ENCODE measurements at regions not wholly inside any gene's neighbourhood (a gene's known extent, or its start where the extent isn't known, plus 50 kb on each side); places are given as distances from the start of the nearest gene placed in this dataset.

GRCh38 chr1:95431235-95431634 is 197.2 kb downstream of the RWDD3 start:
- no peak for DNase-seq (ENCODE audit: low spot score)

DNA sequence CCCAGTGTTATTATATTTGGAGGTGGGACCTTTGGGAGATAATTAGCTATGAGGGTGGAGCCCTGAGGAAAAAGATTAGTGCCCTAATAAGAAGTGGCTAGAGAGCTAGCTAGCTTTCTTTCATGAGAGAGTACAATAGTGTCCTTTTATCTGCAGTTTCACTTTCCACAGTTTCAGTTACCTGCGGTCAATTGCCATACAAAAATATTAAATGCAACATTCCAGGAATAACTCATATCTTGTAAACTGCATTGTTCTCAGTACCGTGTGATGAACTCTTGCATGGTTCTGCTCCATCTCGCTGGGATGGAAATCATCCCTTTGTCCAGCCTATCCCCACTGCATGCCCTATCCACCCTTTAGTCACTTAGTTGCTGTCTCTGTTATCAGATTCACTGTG is 201.6 kb downstream of the RWDD3 start:
- no peak for DNase-seq (ENCODE audit: low spot score)

DNA sequence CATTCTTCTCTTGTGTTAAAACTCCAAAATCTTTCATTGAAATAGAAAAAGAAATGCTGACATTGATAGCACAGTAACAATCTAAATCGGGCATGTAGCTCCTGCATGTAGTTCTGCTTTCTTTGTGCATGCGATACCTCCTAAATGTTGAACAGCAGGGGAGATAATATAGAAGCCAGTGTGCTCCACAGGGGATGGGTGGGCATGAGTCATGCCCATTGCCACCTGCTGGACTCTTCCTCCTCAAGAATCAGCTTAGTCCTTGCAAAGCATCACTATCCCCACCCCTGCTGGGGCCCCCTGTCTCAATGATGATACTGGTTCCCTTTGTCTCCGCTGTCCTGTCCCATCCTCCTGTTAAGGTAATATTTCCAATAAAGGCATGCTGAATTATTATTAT is 203.0 kb downstream of the RWDD3 start:
- DNase-seq (ENCODE audit: low spot score): no peak

DNA sequence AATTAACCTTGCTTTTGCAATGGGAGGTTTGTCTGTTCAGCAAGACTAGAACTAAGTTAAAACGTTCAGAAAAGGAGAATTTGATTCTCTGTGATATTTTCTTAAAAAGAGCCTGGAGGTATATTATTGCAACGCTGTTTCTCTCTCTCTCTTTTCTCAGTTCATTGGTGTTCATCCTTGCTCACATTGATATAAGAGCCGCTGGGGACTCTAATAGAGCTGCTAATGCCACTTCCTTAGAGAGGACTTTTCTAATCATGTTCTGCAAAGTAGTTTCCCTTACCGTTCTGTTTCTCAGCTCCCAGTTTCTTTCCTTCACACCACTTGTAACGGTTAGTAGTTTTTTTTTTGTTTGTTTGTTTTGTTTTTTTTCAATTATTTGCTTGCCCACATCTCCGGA is 203.8 kb downstream of the RWDD3 start:
- DNase-seq (ENCODE audit: low spot score): no peak

DNA sequence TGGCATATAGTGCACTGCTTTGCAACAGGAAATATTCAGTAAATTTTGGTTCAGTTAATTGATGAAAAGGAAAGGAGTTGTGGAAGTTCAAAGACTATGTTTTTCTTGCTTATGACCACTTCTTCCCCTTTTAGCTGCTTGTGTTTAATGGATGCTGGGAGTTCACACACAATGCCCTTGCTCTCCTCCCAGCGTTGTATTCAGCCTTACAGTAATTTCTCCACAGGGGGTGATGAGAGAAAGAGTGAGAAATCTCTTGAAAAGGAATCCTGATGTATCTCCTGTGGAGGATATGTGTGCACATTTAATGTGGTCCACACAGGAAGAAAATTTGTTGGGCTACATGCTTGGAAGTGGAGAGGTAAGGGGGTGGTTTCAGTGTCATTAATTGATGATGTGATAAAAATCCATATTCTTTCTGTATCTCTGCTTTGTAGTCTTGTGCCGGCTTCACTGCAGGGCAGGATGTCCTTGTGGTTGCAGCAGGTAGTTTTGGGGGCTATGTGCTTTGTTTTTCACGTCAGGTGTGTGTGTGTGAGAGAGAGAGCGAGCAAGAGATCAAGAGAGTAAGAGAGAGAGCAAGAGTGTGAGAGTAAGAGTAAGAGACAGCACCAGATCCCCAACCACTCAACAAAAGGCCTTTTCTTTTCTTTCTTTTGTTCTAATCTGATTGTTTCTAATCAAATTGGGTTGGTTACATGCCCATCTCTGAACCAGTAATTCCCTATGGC is 204.4 kb downstream of the RWDD3 start:
- DNase-seq (ENCODE audit: low spot score): no peak

DNA sequence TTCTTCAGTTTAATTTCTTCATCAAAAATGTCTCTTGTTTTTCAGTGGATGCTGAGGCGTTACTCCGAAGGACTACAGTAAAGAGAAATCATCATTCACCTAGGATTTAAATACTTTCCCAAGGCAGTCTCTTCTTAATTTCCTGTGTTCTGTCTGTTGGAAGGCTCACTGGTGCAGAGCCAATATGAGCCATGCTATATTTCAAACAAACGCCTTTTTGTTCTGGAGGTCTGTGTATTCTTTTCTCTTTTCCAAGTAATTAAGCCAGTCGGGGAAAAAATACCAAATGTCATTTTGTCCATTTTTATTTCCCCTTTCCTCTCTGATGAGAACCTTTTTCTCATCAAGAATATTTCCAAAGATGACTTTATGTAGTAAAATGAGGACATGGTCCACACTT is 206.5 kb downstream of the RWDD3 start:
- DNase-seq (ENCODE audit: low spot score): no peak

- no peak for DNase-seq (ENCODE audit: low spot score)
Measured at GRCh38 chr1:95449516-95449915, 215.5 kb downstream of the RWDD3 start.

DNA sequence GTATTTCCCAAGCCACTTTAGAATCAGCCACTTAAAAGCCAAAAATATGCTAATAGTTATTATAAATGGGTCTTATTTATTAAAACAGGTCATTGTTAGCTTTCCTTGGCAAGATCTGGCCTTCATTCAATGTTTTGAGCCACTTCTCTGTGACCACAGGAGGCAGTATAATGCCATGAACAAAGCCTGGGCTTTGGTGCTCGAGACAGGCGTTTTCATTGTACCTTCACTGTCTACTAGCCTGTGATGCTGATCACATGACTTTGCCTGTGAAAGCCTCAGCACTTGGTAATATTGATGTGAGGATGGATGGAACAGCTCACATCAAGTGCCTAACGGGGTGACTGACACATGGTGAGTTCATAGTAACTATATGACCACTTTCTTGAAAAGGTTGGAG is 217.0 kb downstream of the RWDD3 start:
- DNase-seq (ENCODE audit: low spot score): no peak

DNA sequence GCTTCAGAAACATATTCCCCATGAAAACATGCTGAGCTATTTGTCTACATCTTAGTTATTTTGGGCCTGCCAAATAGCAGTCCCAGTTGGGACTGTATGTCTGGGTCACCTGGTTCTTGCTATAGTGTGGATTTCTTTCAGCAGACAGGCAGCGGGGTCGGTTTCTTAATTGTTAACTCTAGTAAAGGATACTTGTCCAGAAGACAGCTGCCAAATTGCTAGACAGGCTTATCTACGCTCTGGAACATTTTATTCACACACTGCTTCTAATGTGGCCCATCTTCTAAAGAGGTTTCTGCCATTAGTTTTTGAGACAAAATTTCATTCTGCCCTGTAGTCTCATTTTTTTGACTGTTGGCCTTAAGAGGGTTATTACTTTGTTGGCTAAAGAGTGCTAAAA is 217.9 kb downstream of the RWDD3 start:
- no peak for DNase-seq (ENCODE audit: low spot score)

DNA sequence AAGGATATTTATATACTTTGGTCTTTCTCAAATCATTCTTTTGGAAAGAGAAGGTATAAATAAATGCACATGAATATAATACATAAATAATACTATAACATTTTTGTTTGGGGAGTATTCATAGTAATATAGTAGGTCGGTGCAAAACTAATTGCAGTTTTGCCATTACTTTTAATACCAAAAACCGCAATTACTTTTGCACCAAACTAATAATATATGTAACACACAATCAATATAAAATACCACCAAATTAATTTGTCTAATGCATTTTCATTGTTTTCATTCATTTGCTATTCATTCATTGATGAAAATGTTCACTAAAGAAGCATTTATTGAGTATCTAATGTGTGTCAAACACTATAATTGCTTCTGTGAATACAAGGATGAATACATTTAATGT is 219.0 kb downstream of the RWDD3 start:
- DNase-seq (ENCODE audit: low spot score): no peak

- DNase-seq (ENCODE audit: low spot score): no peak
Measured at GRCh38 chr1:95467036-95467435, 233.0 kb downstream of the RWDD3 start.

- no peak for DNase-seq (ENCODE audit: low spot score)
Measured at GRCh38 chr1:95475686-95476457, 241.9 kb downstream of the RWDD3 start.

GRCh38 chr1:95496307-95496706 is 262.3 kb downstream of the RWDD3 start:
- no peak for DNase-seq (ENCODE audit: low spot score)

- no peak for DNase-seq (ENCODE audit: low spot score)
Measured at GRCh38 chr1:95496773-95497172, 262.8 kb downstream of the RWDD3 start.

- DNase-seq (ENCODE audit: low spot score): no peak
Measured at GRCh38 chr1:95497566-95497965, 263.6 kb downstream of the RWDD3 start.

- DNase-seq (ENCODE audit: low spot score): no peak
Measured at GRCh38 chr1:95503278-95504030, 269.4 kb downstream of the RWDD3 start.

DNA sequence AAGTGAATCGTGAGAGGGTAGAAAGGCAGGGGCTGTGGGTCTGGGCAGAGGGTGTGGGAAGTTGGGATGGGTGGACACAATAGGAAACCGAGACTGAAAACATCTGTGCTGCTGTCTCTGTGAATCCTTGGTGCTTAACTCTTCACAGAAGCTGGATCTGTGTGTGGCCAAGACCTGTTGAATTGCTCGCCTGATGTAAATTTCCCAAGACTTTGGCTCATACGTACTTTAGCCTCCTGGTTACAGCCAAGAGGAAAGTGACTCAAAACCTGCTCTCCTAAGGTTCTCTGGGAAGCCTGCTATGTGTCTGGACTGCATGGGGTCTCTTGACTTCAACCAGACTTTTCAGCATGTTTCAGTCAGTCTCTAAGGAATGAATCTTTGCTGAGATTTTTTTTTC is 270.3 kb downstream of the RWDD3 start:
- DNase-seq (ENCODE audit: low spot score): no peak

DNA sequence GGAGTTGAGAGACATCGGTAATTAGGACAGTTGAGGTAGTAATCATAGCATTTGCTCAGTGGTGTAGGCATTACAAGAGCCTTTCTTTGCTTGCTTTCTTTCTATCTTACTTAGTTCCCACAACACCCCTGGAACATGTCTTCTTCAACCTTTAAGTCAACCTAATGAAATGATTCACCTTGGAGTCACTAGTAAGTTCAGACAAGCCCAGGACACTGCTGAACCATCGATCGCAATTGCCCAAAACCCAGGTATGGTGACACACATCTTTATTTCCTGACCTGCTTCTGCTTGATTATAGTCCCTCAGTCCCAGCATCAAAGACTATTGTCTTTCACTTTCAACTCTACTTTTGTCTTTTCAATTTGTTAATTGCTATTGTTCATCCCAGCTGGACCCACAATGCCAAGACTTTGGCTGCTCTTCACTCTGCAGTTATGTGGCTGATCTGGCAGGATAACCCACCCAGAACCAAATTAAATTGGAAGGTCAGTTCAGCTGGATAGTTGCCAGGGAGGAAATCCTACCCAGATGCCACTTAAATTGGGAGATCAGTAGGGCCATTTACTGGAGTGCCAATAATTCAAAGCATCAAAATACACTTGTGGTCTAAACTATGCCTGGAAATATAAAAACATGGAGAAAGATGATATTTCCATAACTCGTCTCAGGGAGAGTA is 272.9 kb downstream of the RWDD3 start:
- no peak for DNase-seq (ENCODE audit: low spot score)

GRCh38 chr1:95509989-95510388 is 276.0 kb downstream of the RWDD3 start:
- no peak for DNase-seq (ENCODE audit: low spot score)

DNA sequence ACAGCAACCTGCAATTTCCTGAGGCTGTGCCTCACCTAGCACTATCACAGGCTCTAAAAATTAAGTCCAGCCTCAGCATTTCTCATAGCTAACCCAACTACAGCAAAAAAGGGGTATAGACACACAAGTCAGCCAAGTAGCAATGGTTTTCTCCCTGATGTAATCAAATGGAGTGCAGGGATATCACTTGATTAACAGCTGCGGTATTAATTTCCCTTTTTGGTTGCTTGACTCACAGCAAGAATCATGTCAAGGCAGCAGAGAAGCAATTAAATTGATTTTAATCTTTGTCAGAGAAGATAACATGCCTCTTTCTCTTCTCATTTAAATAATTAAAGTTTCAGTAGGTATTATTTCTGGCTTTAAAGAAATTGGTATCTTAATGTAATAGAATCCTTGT is 278.9 kb downstream of the RWDD3 start:
- DNase-seq (ENCODE audit: low spot score): no peak

GRCh38 chr1:95517506-95517905 is 283.5 kb downstream of the RWDD3 start:
- DNase-seq (ENCODE audit: low spot score): no peak

DNA sequence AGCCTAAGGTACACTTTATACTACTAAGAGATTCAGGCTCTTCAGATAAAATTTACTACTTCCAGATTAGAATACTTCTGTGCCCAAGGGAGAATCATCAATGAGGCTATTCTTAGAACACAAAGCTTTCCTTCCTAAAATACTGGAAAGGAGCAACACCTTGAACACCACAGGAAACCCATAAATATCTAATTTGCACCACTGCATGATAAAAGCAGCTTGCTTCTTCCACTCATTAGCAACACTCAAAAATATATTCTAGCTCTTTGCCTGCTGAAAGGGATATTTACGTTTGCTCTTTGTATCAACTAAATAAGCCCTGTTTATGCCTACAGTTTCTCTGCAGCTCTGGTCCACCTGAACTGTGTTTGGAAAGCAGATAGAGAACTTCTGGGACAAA is 284.3 kb downstream of the RWDD3 start:
- DNase-seq (ENCODE audit: low spot score): no peak

All from ecto neural progenitor cell (in vitro differentiated cells).